ENCODE measurements at regions not wholly inside any gene's neighbourhood (a gene's known extent, or its start where the extent isn't known, plus 50 kb on each side); places are given as distances from the start of the nearest gene placed in this dataset.
"Not testable (repeated sequence)": the region's sequence is repeated elsewhere in the genome, so short reads cannot be mapped to it uniquely, and the experiment has no call there.

DNA sequence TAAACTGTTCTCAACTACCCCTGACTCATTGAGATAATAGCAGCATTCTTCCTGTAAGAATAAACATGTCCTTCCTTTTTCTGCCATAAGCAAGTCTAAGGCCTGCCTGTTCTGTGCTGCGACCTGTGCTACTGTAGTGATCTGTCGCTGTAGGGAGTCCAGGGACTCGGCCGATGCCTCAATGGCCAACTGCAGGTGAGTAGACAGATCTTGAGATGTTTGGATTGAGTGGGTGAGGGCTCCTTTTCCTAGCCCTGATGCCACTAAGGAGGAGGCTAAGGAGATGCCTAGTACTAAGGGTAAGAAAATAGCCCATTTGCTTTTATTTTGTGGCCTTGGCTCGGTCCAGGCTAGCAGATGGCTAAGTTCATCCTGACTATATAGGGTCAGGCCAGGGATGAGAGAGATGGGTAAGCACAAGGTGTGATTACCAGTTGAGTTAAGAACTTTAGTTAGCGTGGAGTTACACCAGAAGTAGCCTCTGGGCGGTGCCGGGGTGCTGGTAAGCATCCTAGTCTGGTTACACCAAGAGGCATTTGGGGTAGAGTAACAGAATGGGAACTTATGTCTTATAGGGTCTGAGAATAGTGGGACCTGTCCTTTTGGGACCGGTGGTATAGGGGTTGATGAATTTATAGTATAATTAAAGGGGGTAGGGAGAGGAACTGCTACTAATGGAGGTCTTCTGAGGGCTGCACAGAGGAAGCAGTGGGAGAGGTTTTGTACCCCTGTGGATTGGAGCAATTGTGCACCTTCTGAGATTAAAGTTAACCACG is 642.4 kb upstream of the DPP6 start:
- H3K4me1 Mint-ChIP-seq (ENCODE audit: low read depth); CTCF ChIA-PET; POLR2A ChIA-PET; H3K27me3 Mint-ChIP-seq (ENCODE audit: low read depth); DNase-seq; H3K27ac Mint-ChIP-seq; ATAC-seq; H3K4me3 Mint-ChIP-seq; H3K36me3 Mint-ChIP-seq (ENCODE audit: low read depth): not testable (repeated sequence)
- H3K9me3 Mint-ChIP-seq (ENCODE audit: insufficient read depth): peaks cover 12% of the 10 kb centered on the region

DNA sequence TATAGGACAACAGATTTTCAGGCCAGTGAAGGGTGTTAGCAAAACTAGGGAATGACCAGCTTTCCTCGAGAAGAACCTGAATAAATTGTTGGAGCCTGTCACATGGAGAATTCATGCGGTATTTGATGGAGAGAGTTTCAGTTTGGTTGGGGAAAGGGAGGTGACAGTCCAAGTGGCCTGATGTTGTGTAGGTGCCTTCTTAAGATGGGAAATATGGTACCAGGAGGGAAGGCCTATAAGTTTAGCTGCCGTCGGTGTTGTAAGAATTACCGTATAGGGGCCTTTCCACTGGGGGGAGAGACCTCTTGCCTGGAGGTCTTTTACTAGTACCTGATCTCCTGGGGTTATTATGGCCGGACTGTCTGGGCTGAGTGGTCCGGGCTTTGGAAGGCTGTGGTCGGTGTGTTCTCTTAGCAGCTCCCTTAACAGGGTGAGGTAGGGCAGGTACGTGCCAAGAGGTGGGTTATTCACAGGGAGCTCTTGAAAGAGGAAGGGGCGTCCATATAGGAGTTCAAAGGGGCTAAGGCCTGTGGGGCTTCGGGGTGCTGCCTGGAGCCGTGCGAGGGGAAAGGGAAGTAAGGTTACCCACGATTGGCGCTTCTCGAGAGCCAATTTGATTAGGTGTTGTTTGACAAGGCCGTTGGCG is 641.1 kb upstream of the DPP6 start:
- DNase-seq; H3K4me1 Mint-ChIP-seq (ENCODE audit: low read depth); H3K36me3 Mint-ChIP-seq (ENCODE audit: low read depth); CTCF ChIA-PET; POLR2A ChIA-PET; H3K4me3 Mint-ChIP-seq; ATAC-seq; H3K27me3 Mint-ChIP-seq (ENCODE audit: low read depth); H3K27ac Mint-ChIP-seq: not testable (repeated sequence)
- peaks cover 15% of the 10 kb centered on the region for H3K9me3 Mint-ChIP-seq (ENCODE audit: insufficient read depth)

DNA sequence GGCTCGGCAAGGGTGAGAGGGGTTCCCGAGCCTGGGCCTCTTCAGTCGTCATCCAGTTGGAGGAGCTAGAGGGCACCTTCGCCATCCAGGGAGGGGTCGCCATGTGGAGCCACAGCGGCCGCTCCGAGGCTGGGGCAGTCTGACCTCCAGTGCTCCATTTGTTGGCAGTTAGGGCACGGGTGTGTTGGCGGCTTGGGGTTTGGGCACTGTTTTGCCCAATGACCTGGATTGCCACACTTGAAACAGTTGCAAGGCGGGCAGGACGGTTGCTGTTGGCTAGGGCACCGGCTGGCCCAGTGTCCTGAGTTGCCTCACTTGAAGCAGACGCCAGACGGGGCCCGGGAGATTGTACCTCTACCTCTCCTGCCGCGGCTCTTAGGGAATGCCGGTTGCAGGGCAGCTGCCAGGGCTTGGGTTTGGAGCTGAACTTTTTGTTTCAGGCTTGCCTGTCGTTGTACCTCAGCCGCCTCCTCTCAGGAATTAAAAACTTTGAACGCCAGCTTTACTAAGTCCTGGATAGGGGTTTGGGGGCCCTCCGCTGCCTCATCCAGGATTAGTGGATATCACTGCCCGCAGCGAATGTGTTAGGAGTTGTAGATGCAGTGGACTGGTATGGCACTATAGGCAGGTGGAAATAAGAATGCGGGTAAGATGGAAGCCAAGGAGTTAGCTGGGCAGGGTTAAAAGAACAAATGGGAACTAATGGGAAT is 639.9 kb upstream of the DPP6 start:
- POLR2A ChIA-PET; H3K4me3 Mint-ChIP-seq; ATAC-seq; H3K27ac Mint-ChIP-seq; DNase-seq; H3K36me3 Mint-ChIP-seq (ENCODE audit: low read depth); CTCF ChIA-PET; H3K27me3 Mint-ChIP-seq (ENCODE audit: low read depth); H3K4me1 Mint-ChIP-seq (ENCODE audit: low read depth): not testable (repeated sequence)
- H3K9me3 Mint-ChIP-seq (ENCODE audit: insufficient read depth): peaks cover 15% of the 10 kb centered on the region

DNA sequence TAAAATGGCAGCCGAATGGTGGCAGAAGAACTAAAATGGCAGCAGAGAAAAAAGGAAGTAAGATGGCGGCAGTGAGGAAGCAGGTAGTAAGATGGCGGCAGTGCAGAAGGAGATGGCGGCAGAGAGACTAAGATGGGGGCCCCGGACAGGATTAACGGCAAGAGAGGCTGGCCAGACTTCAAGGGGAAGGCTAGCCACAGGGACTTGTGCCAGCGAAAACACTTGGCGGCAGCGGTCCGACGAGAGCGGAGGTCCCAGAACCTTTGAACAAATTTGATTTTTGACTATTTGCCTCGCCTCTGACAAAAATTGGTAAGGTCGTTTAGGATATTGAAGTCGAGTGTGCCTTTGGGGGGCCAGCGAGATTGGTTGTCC is 639.4 kb upstream of the DPP6 start:
- H3K4me1 Mint-ChIP-seq (ENCODE audit: low read depth); H3K27me3 Mint-ChIP-seq (ENCODE audit: low read depth); POLR2A ChIA-PET; H3K36me3 Mint-ChIP-seq (ENCODE audit: low read depth); H3K4me3 Mint-ChIP-seq; DNase-seq; H3K27ac Mint-ChIP-seq; CTCF ChIA-PET; ATAC-seq: not testable (repeated sequence)
- H3K9me3 Mint-ChIP-seq (ENCODE audit: insufficient read depth): peaks cover 15% of the 10 kb centered on the region

DNA sequence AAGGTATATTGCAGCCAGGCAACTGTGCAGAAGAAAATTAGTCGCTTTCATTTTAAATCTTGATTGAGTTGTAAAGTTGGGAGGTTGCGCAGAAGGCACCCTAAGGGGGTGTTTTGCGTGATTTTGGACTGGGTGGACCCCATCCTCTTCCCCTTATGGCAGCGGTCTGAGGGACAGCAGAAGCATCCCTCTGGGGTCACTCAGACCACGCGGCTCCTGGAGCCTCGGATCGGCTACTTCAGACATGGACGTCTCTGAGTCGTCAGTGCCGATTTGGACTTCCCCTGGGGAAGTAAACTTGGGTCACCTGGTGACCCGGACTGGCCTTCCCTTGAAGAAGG is 639.0 kb upstream of the DPP6 start:
- H3K4me3 Mint-ChIP-seq: no peak overlapping the region
- CTCF ChIA-PET: no interaction called here
- ATAC-seq: no peak
- no peak overlapping the region for H3K27ac Mint-ChIP-seq
- H3K27me3 Mint-ChIP-seq (ENCODE audit: low read depth): no peaks in the 10 kb centered on the region
- peaks cover 15% of the 10 kb centered on the region for H3K9me3 Mint-ChIP-seq (ENCODE audit: insufficient read depth)
- no peaks in the 10 kb centered on the region for H3K4me1 Mint-ChIP-seq (ENCODE audit: low read depth)
- no peaks in the 10 kb centered on the region for H3K36me3 Mint-ChIP-seq (ENCODE audit: low read depth)
- POLR2A ChIA-PET: no interaction called here
- no peak for DNase-seq

DNA sequence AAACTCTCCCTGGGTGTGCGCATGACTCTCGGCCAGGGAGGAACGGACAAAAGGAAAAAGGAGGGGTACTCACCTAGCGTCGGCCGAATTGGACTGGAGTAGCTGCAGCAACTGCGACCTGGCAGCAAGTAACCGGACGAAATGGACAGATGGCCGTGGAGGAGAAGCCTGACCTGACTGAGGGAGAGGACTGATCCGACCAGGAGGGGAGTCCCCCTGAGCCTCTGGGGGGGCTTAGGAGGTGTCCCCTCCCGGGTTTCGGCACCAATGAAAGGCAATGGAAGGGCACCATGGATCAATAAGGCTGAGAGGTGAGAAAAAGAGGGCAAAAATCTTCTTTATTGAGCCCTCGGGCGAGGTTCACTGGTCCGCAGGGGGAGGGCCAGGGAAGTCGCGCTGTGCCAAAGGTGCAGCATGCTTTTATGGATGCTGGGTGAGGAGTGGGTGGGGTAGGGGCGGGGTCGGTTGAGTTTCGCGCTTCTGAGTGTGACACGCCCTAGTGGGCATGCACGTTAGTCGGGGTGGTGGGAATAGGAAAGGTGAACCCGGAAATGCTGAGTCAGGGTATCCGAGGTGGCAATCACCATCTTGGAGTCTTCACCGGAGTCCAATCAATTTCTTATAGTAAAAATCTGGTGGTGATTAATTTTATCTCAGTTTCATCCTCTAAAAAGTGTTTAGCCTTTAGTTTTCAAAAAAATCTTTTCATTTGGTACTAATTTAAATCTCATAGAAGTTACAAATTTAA is 638.5 kb upstream of the DPP6 start:
- Mint-ChIP-seq H3K36me3 (ENCODE audit: low read depth) (no peaks in the 10 kb centered on the region), H3K27ac (no peak overlapping the region), H3K9me3 (ENCODE audit: insufficient read depth) (peaks cover 15% of the 10 kb centered on the region), H3K4me1 (ENCODE audit: low read depth) (no peaks in the 10 kb centered on the region), H3K27me3 (ENCODE audit: low read depth) (no peaks in the 10 kb centered on the region), H3K4me3 (no peak overlapping the region)
- ATAC-seq (no peak), DNase-seq (no peak)
- POLR2A ChIA-PET: no interaction called here
- CTCF ChIA-PET: no interaction called here

DNA sequence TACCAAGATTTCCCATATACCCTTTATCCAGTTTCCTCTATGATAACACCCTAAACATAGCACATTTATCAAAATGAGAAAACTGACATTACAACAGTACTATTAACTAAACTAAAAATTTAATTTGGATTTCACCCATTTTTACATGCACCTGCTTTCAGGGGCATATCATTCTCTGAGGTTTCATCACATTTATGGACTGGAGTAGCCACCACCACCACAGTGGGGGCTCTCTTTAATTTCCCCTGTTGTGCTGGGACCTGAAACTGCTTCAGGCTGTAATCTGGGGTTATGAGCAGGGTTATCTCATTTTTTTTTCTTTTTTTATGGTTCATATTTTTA is 637.9 kb upstream of the DPP6 start:
- peaks cover 15% of the 10 kb centered on the region for H3K9me3 Mint-ChIP-seq (ENCODE audit: insufficient read depth)
- no peaks in the 10 kb centered on the region for H3K36me3 Mint-ChIP-seq (ENCODE audit: low read depth)
- no peak for ATAC-seq
- H3K27me3 Mint-ChIP-seq (ENCODE audit: low read depth): no peaks in the 10 kb centered on the region
- H3K4me3 Mint-ChIP-seq: no peak overlapping the region
- H3K27ac Mint-ChIP-seq: no peak overlapping the region
- no peaks in the 10 kb centered on the region for H3K4me1 Mint-ChIP-seq (ENCODE audit: low read depth)
- DNase-seq: no peak
- ChIA-PET CTCF (no interaction called here), POLR2A (no interaction called here)

DNA sequence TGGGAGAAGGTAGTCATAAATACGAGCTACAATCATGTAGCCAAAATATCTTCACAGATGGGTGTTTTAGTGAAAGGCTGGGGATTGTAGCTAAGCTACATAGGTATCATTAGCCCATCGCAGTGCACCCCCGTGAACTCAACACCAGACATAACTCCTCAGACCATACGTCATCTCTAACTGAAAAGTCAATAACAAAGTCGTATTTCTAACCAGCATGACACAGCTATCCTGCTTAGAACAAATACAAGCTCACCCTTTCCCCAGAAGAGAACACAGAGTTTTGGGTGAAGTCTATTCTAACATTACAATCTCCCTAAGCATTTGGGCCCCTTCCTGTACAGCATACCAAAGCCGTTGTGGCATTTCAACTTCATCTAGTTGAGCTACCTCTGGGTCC is 636.6 kb upstream of the DPP6 start:
- Mint-ChIP-seq H3K27me3 (ENCODE audit: low read depth) (no peaks in the 10 kb centered on the region), H3K4me1 (ENCODE audit: low read depth) (no peaks in the 10 kb centered on the region), H3K36me3 (ENCODE audit: low read depth) (no peaks in the 10 kb centered on the region), H3K27ac (no peak overlapping the region), H3K9me3 (ENCODE audit: insufficient read depth) (peaks cover 15% of the 10 kb centered on the region), H3K4me3 (no peak overlapping the region)
- ATAC-seq (no peak), DNase-seq (no peak)
- ChIA-PET CTCF (interaction anchor here (0.6 kb wide), 1 partner anchor 31 kb away, joined by 4 read pairs; no protein-coding TSS in a partner anchor), POLR2A (no interaction called here)

DNA sequence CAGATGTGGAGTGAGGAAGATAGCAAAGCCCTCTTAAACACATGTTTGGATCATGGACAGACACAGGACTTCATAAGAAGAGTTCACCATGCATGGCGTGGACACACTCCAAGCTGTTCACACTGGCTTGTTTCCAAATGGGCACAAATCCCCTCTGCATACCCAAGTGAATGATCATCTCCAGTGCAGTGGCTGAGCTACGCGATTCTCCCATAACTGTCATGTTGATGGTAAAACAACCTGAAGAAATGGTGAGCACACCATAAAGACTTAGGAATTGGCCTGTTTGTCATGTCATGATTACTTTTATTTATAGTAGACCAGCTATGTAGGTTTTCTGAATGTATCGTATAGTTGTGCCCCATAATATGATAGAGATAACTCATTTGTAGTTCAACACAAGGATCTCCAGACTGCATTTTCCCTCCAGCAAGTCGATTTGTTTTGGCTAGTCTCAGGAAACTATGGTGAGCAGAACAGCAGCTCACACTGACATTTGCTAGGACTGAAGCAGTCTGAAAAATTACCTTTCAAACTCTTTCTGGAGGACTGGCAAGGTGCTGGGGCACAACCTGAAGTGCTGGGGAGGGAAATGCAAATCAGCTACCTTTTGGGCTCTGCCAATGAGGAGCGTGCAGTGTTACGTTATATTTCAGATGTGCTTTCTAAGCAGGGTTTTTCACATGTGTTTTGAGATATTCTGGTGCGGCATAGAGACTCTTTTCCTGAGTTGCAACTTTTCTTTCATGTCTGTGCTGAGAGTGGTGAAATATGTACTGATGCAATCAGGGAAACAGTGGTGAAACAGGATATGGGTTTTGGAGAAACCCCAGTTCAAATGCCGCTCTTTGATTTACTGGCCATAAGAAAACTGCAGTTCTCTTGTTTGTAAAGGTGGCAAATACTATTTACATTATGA is 629.6 kb upstream of the DPP6 start:
- Mint-ChIP-seq H3K9me3 (ENCODE audit: insufficient read depth) (peaks cover 5% of the 10 kb centered on the region), H3K36me3 (ENCODE audit: low read depth) (no peaks in the 10 kb centered on the region), H3K27me3 (ENCODE audit: low read depth) (no peaks in the 10 kb centered on the region), H3K4me3 (no peak overlapping the region), H3K4me1 (ENCODE audit: low read depth) (no peaks in the 10 kb centered on the region), H3K27ac (no peak overlapping the region)
- CTCF ChIA-PET: no interaction called here
- POLR2A ChIA-PET: no interaction called here
- no peak for DNase-seq
- ATAC-seq: no peak

DNA sequence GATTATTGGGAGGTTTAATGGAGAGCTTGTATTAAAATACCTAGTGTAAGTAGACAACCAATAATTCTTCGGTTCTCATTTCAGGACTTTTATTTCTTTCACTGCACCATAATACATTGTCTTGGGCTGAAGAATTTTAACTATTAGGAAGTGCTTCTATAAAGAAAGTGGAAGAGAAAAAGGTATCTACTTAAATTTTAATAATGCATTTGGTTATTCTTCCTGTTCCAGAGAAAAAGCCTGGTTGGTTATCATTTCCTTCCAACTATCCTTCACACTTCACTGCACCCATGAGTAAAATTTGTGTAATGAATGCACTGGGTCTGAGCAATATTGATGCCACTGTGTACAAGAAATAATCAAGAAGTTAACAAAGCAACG is 629.0 kb upstream of the DPP6 start:
- H3K36me3 Mint-ChIP-seq (ENCODE audit: low read depth): no peaks in the 10 kb centered on the region
- CTCF ChIA-PET: no interaction called here

DNA sequence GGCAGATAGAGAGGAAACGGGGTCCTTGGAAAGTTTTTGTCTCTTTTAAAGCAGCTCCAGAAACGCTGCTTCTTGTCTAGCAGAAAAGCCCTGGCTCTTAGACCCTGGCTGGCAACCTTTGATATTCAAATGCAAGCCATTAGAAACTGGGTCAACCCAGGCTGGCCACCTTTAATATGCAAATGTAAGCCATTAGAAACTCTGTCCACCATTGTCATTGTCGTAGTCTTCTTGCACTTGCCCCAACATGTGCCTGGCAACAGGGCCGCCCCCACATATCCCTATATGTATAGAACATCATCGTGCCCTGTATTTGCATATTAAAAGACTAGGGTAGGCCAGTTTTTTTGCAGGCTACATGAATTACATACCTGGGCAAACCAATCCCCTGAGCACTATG is 621.3 kb upstream of the DPP6 start:
- DNase-seq (no peak), ATAC-seq (no peak)
- no peak overlapping the region for H3K27ac Mint-ChIP-seq
- no peak overlapping the region for H3K4me3 Mint-ChIP-seq
- no peaks in the 10 kb centered on the region for H3K27me3 Mint-ChIP-seq (ENCODE audit: low read depth)
- ChIA-PET POLR2A (no interaction called here), CTCF (no interaction called here)
- H3K9me3 Mint-ChIP-seq (ENCODE audit: insufficient read depth): no peaks in the 10 kb centered on the region
- no peaks in the 10 kb centered on the region for H3K4me1 Mint-ChIP-seq (ENCODE audit: low read depth)
- no peaks in the 10 kb centered on the region for H3K36me3 Mint-ChIP-seq (ENCODE audit: low read depth)

More for the DNA sequence above, 629.0 kb upstream of the DPP6 start:
- ATAC-seq (no peak), DNase-seq (no peak)
- H3K4me1 Mint-ChIP-seq (ENCODE audit: low read depth): no peaks in the 10 kb centered on the region
- peaks cover 5% of the 10 kb centered on the region for H3K9me3 Mint-ChIP-seq (ENCODE audit: insufficient read depth)
- H3K4me3 Mint-ChIP-seq: no peak overlapping the region
- POLR2A ChIA-PET: no interaction called here
- no peak overlapping the region for H3K27ac Mint-ChIP-seq
- no peaks in the 10 kb centered on the region for H3K27me3 Mint-ChIP-seq (ENCODE audit: low read depth)

All from activated CD8-positive, alpha-beta T cell treated with anti-CD3 and anti-CD28 coated beads, Interleukin-2, amount 10 ng/mL, durations not matched to agents 7 days and 5 days (primary cell).